ENCODE measurements at regions not wholly inside any gene's neighbourhood (a gene's known extent, or its start where the extent isn't known, plus 50 kb on each side); places are given as distances from the start of the nearest gene placed in this dataset.

GRCh38 chr9:90325913-90326653, 316.5 kb downstream of the DIRAS2 start:
- intact Hi-C loops (cut with DNase I): no loop called here
- DNase-seq (ENCODE audit: low spot score): no peak

- intact Hi-C loops (cut with DNase I): no loop called here
- DNase-seq (ENCODE audit: low spot score): no peak
These were observed 312.4 kb downstream of the DIRAS2 start for GRCh38 chr9:90330231-90330630.

GRCh38 chr9:90331826-90332575, 310.6 kb downstream of the DIRAS2 start:
- DNase-seq (ENCODE audit: low spot score): no peak
- intact Hi-C loops (cut with DNase I): no loop called here

- intact Hi-C loops (cut with DNase I): no loop called here
- DNase-seq (ENCODE audit: low spot score): no peak
These were observed 309.4 kb downstream of the DIRAS2 start for GRCh38 chr9:90333226-90333625.

- intact Hi-C loops (cut with DNase I): no loop called here
- DNase-seq (ENCODE audit: low spot score): no peak
These were observed 302.2 kb downstream of the DIRAS2 start for GRCh38 chr9:90340421-90340820.

- no peak for DNase-seq (ENCODE audit: low spot score)
- intact Hi-C loops (cut with DNase I): no loop called here
These were observed 300.0 kb downstream of the DIRAS2 start for GRCh38 chr9:90342607-90343006.

- intact Hi-C loops (cut with DNase I): no loop called here
- no peak for DNase-seq (ENCODE audit: low spot score)
These were observed 299.3 kb downstream of the DIRAS2 start for GRCh38 chr9:90343366-90343765.

GRCh38 chr9:90343991-90344390, 298.6 kb downstream of the DIRAS2 start:
- DNase-seq (ENCODE audit: low spot score): no peak
- intact Hi-C loops (cut with DNase I): no loop called here

GRCh38 chr9:90365666-90366065, 277.0 kb downstream of the DIRAS2 start:
- intact Hi-C loops (cut with DNase I): no loop called here
- no peak for DNase-seq (ENCODE audit: low spot score)

GRCh38 chr9:90368241-90368640, 274.4 kb downstream of the DIRAS2 start:
- intact Hi-C loops (cut with DNase I): no loop called here
- no peak for DNase-seq (ENCODE audit: low spot score)

- DNase-seq (ENCODE audit: low spot score): no peak
These were observed 273.7 kb downstream of the DIRAS2 start for GRCh38 chr9:90368928-90369327.

GRCh38 chr9:90379771-90380170, 262.9 kb downstream of the DIRAS2 start:
- no peak for DNase-seq (ENCODE audit: low spot score)
- intact Hi-C loops (cut with DNase I): no loop called here

More at GRCh38 chr9:90368928-90369327, 273.7 kb downstream of the DIRAS2 start:
- intact Hi-C loops (cut with DNase I): no loop called here

- intact Hi-C loops (cut with DNase I): no loop called here
- DNase-seq (ENCODE audit: low spot score): no peak
These were observed 257.5 kb downstream of the DIRAS2 start for GRCh38 chr9:90385146-90385545.

GRCh38 chr9:90393365-90394152, 249.1 kb downstream of the DIRAS2 start:
- DNase-seq (ENCODE audit: low spot score): no peak
- intact Hi-C loops (cut with DNase I): no loop called here

- DNase-seq (ENCODE audit: low spot score): no peak
- intact Hi-C loops (cut with DNase I): no loop called here
These were observed 247.8 kb downstream of the DIRAS2 start for GRCh38 chr9:90394871-90395270.

- intact Hi-C loops (cut with DNase I): no loop called here
- no peak for DNase-seq (ENCODE audit: low spot score)
These were observed 242.5 kb downstream of the DIRAS2 start for GRCh38 chr9:90400091-90400490.

- intact Hi-C loops (cut with DNase I): no loop called here
- DNase-seq (ENCODE audit: low spot score): no peak
These were observed 234.0 kb downstream of the DIRAS2 start for GRCh38 chr9:90408659-90409058.

- intact Hi-C loops (cut with DNase I): no loop called here
- DNase-seq (ENCODE audit: low spot score): no peak
These were observed 223.3 kb downstream of the DIRAS2 start for GRCh38 chr9:90419221-90419851.

GRCh38 chr9:90420211-90420610, 222.4 kb downstream of the DIRAS2 start:
- intact Hi-C loops (cut with DNase I): no loop called here

More at GRCh38 chr9:90420211-90420610, 222.4 kb downstream of the DIRAS2 start:
- no peak for DNase-seq (ENCODE audit: low spot score)

All from posterior vena cava (tissue), 2 donors.